Astrocyte of the hippocampus (primary cell): ENCODE measurements at regions not wholly inside any gene's neighbourhood (a gene's known extent, or its start where the extent isn't known, plus 50 kb on each side); places are given as distances from the start of the nearest gene placed in this dataset.

Experiments used
- DNase-seq: peaks from one replicate; pipeline ENCODE4 v3.0.0; 2011; ENCODE audit warnings: low read depth, low spot score

GRCh38 chr6:170483413-170483812 is 69.7 kb downstream of the PSMB1 start:
- no peak for DNase-seq

- DNase-seq: peak; percentile 47
These were observed 72.9 kb downstream of the PSMB1 start for GRCh38 chr6:170480050-170480692.

GRCh38 chr6:170476360-170476759 is 76.7 kb downstream of the PSMB1 start:
- peak; percentile 23 for DNase-seq

GRCh38 chr6:170475118-170475517 is 78.0 kb downstream of the PSMB1 start:
- DNase-seq: no peak

GRCh38 chr6:170473801-170474200 is 79.3 kb downstream of the PSMB1 start:
- no peak for DNase-seq

- DNase-seq: no peak
These were observed 79.8 kb downstream of the PSMB1 start for GRCh38 chr6:170473301-170473717.

GRCh38 chr6:170471491-170471890 is 81.6 kb downstream of the PSMB1 start:
- no peak for DNase-seq

GRCh38 chr6:170470734-170471133 is 82.4 kb downstream of the PSMB1 start:
- no peak for DNase-seq

- no peak for DNase-seq
These were observed 88.6 kb downstream of the PSMB1 start for GRCh38 chr6:170464524-170464979.

GRCh38 chr6:170464080-170464479 is 89.0 kb downstream of the PSMB1 start:
- no peak for DNase-seq

- DNase-seq: no peak
These were observed 89.9 kb downstream of the PSMB1 start for GRCh38 chr6:170463101-170463721.

- no peak for DNase-seq
These were observed 90.6 kb downstream of the PSMB1 start for GRCh38 chr6:170462366-170463020.

- DNase-seq: no peak
These were observed 91.3 kb downstream of the PSMB1 start for GRCh38 chr6:170461556-170462365.

- no peak for DNase-seq
These were observed 92.0 kb downstream of the PSMB1 start for GRCh38 chr6:170461111-170461510.

- no peak for DNase-seq
These were observed 92.5 kb downstream of the PSMB1 start for GRCh38 chr6:170460641-170461040.

GRCh38 chr6:170459451-170459850 is 93.7 kb downstream of the PSMB1 start:
- DNase-seq: peak; percentile 53

- DNase-seq: no peak
These were observed 96.0 kb downstream of the PSMB1 start for GRCh38 chr6:170456886-170457698.
